ENCODE measurements at regions not wholly inside any gene's neighbourhood (a gene's known extent, or its start where the extent isn't known, plus 50 kb on each side); places are given as distances from the start of the nearest gene placed in this dataset.

DNA sequence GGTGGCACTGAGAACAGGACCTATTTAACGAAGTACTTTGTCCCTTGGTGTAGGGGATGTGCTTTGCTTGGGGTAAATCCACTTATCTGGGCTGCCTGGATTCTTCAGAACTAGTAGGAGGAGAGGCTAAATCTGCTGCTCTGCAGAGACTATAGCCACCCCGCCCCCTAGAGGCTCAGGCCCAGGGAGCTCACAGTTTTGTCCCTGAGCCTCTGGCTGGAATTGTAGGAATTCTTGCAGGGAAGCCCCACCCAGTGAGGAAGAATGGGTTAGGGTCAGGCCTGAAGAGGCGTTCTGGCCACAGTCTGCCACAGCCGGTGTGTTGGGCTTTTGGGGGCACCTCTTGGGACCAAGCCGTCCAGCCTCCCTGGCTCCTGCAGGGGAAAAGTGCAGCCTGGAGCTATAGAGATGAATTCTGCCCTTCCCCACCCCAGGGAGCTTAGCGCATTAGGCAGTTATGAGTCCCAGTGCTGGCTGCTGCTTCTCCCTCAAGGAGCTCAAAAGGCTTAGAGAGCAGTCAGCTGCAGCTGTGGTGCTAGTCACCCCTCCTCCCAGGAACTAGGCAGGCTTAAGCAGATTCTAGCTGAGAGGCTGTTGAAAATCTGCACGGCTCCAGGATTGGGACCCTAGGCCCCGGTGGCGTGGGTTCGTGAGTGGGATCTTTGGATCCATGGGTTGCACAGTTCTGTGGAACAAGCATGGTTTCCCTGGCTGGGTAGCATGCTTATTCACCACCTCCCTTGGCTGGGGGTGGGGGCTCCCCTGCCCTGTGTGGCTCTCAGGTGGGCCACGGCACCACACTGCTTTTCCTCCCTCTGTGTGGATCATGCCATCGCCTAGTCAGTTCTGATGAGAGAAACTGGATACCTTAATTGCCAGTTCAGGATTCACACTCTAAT is 237.4 kb upstream of the TOM1L1 start:
- intact Hi-C loops (cut with micrococcal nuclease): no loop called here
- Histone ChIP-seq H3K9me3 (ENCODE audit: low read length) (peaks cover 25% of the 10 kb centered on the region), H3K4me2 (ENCODE audit: low read length) (no peak overlapping the region), H4K20me1 (ENCODE audit: low read length) (no peaks in the 10 kb centered on the region), H3K4me1 (ENCODE audit: insufficient read depth, low read length) (no peaks in the 10 kb centered on the region), H3K36me3 (ENCODE audit: low read depth, low read length) (no peaks in the 10 kb centered on the region), H3K27ac (ENCODE audit: low read length) (no peak overlapping the region), H3K4me3 (ENCODE audit: low read length) (no peak overlapping the region), H3K9ac (ENCODE audit: low read length) (no peak overlapping the region), H3F3A (ENCODE audit: low read length, unreplicated experiment) (no peaks in the 10 kb centered on the region), H3K9me2 (replicated peaks; ENCODE audit: low read length) (no peaks in the 10 kb centered on the region), H3K79me2 (ENCODE audit: low read length) (no peaks in the 10 kb centered on the region), H3K27me3 (ENCODE audit: low read length) (no peaks in the 10 kb centered on the region), H2AFZ (ENCODE audit: low read length) (no peak overlapping the region)
- DNase-seq (no peak), ATAC-seq (no peak)
- BruUV-seq (replicated peaks): no TSS peak
- TF ChIP-seq EZH2phosphoT487 (IDR thresholded peaks at IDR 0.05; ENCODE audit: borderline replicate concordance, low read length) (no peak), CTCF (conservative IDR thresholded peaks at IDR 0.05; ENCODE audit: low read depth, low read length) (no peak), EZH2 (IDR thresholded peaks at IDR 0.05; ENCODE audit: low read length, unreplicated experiment) (no peak)
- ChIA-PET CTCF (no interaction called here), POLR2A (ENCODE audit: unreplicated experiment) (no interaction called here)

- H3K27ac ChIP-seq (ENCODE audit: low read length): no peak overlapping the region
- CTCF ChIA-PET: no interaction called here
- BruUV-seq (replicated peaks): no TSS peak
Measured at GRCh38 chr17:54666559-54666958, 234.1 kb upstream of the TOM1L1 start.

More at GRCh38 chr17:54666559-54666958, 234.1 kb upstream of the TOM1L1 start:
- Histone ChIP-seq H3K9ac (ENCODE audit: low read length) (no peak overlapping the region), H3K4me2 (ENCODE audit: low read length) (no peak overlapping the region), H3K4me1 (ENCODE audit: insufficient read depth, low read length) (no peaks in the 10 kb centered on the region), H3K79me2 (ENCODE audit: low read length) (no peaks in the 10 kb centered on the region), H3K4me3 (ENCODE audit: low read length) (no peak overlapping the region), H2AFZ (ENCODE audit: low read length) (no peak overlapping the region), H3K36me3 (ENCODE audit: low read depth, low read length) (no peaks in the 10 kb centered on the region), H3K27me3 (ENCODE audit: low read length) (no peaks in the 10 kb centered on the region), H3K9me2 (replicated peaks; ENCODE audit: low read length) (no peaks in the 10 kb centered on the region), H3F3A (ENCODE audit: low read length, unreplicated experiment) (no peaks in the 10 kb centered on the region), H4K20me1 (ENCODE audit: low read length) (no peaks in the 10 kb centered on the region), H3K9me3 (ENCODE audit: low read length) (peaks cover 17% of the 10 kb centered on the region)
- ATAC-seq (no peak), DNase-seq (no peak)
- POLR2A ChIA-PET (ENCODE audit: unreplicated experiment): no interaction called here
- TF ChIP-seq EZH2phosphoT487 (IDR thresholded peaks at IDR 0.05; ENCODE audit: borderline replicate concordance, low read length) (no peak), EZH2 (IDR thresholded peaks at IDR 0.05; ENCODE audit: low read length, unreplicated experiment) (no peak), CTCF (conservative IDR thresholded peaks at IDR 0.05; ENCODE audit: low read depth, low read length) (no peak)
- intact Hi-C loops (cut with micrococcal nuclease): no loop called here
